Suppressor macrophage treated with lipopolysaccharide for 1 hour (primary cell): ENCODE measurements at regions not wholly inside any gene's neighbourhood (a gene's known extent, or its start where the extent isn't known, plus 50 kb on each side); places are given as distances from the start of the nearest gene placed in this dataset.
"Not testable (repeated sequence)": the region's sequence is repeated elsewhere in the genome, so short reads cannot be mapped to it uniquely, and the experiment has no call there.

Source experiments
- DNase-seq, 3 donors: peaks; one replicate each; pipeline ENCODE4 v3.0.0-alpha.2; 2020 to 2022

GRCh38 chr1:101371259-101371658 is 134.4 kb downstream of the S1PR1 start:
- DNase-seq: no peak

- no peak for DNase-seq
Measured at GRCh38 chr1:101373570-101373969, 136.8 kb downstream of the S1PR1 start.

GRCh38 chr1:101375448-101375847 is 138.6 kb downstream of the S1PR1 start:
- not testable (repeated sequence) for DNase-seq

GRCh38 chr1:101376121-101377083 is 139.6 kb downstream of the S1PR1 start:
- no peak for DNase-seq

- DNase-seq: no peak
Measured at GRCh38 chr1:101377084-101377835, 140.4 kb downstream of the S1PR1 start.

- DNase-seq: no peak
Measured at GRCh38 chr1:101379037-101379436, 142.2 kb downstream of the S1PR1 start.

- DNase-seq: no peak
Measured at GRCh38 chr1:101379950-101380349, 143.1 kb downstream of the S1PR1 start.

- DNase-seq: no peak
Measured at GRCh38 chr1:101382135-101382534, 145.3 kb downstream of the S1PR1 start.

GRCh38 chr1:101388904-101389546 is 152.2 kb downstream of the S1PR1 start:
- DNase-seq: no peak

GRCh38 chr1:101389547-101389929 is 152.7 kb downstream of the S1PR1 start:
- no peak for DNase-seq

GRCh38 chr1:101392552-101392951 is 155.7 kb downstream of the S1PR1 start:
- no peak for DNase-seq

- no peak for DNase-seq
Measured at GRCh38 chr1:101394041-101394440, 157.2 kb downstream of the S1PR1 start.

- DNase-seq: no peak
Measured at GRCh38 chr1:101399222-101399621, 162.4 kb downstream of the S1PR1 start.

GRCh38 chr1:101406271-101406670 is 169.5 kb downstream of the S1PR1 start:
- DNase-seq: no peak

GRCh38 chr1:101406681-101407080 is 169.9 kb downstream of the S1PR1 start:
- no peak for DNase-seq

- DNase-seq: no peak
Measured at GRCh38 chr1:101407505-101408211, 170.8 kb downstream of the S1PR1 start.

GRCh38 chr1:101408212-101409042 is 171.6 kb downstream of the S1PR1 start:
- no peak for DNase-seq

GRCh38 chr1:101409102-101409501 is 172.3 kb downstream of the S1PR1 start:
- DNase-seq: no peak

- DNase-seq: no peak
Measured at GRCh38 chr1:101410048-101410878, 173.4 kb downstream of the S1PR1 start.

- no peak for DNase-seq
Measured at GRCh38 chr1:101420406-101420805, 183.6 kb downstream of the S1PR1 start.

GRCh38 chr1:101428083-101428482 is 191.3 kb downstream of the S1PR1 start:
- not testable (repeated sequence) for DNase-seq
